ENCODE measurements at regions not wholly inside any gene's neighbourhood (a gene's known extent, or its start where the extent isn't known, plus 50 kb on each side); places are given as distances from the start of the nearest gene placed in this dataset.

DNA sequence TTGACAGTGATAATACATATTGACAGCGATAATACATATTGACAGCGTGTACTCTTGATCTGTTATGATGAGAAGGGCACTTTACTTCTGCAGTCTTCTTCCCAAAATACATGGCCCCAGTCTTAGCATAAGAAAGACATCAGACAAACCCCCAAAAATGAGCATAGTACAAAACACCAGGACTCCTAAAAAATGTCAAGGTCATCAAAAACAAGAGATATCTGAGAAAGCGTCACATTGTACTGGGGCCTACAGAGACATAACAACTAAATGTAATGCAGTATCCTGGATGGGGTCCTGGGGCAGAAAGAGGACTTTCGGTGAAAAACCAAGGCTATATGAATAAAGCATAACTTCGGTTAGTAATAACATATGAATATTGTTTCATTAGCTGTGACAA, 731.5 kb upstream of the SGCG start:
- Histone ChIP-seq H3K4me3 (ENCODE audit: low read depth in 2 of 2, low read length in 2 of 2) (no peak overlapping the region), H3K9me3 (ENCODE audit: control insufficient read depth, insufficient read depth, low read depth, low read length) (no peaks in the 10 kb centered on the region), H3K36me3 (ENCODE audit: control insufficient read depth, insufficient read depth, low read length) (no peaks in the 10 kb centered on the region), H3K27ac (ENCODE audit: low read length) (no peak overlapping the region), H3K4me1 (ENCODE audit: control insufficient read depth, insufficient read depth, low read length) (no peaks in the 10 kb centered on the region), H3K27me3 (ENCODE audit: control insufficient read depth, insufficient read depth, low read length) (no peaks in the 10 kb centered on the region)
- ATAC-seq (no peak), DNase-seq (ENCODE audit: low read depth, low spot score) (no peak)
- intact Hi-C loops (cut with micrococcal nuclease; ENCODE audit: unreplicated experiment) (no loop called here), in situ Hi-C loops (cut with HindIII; ENCODE audit: low pct_unique_long_range_greater_than_20kb, low sequenced_read_pairs) (no loop called here)
- TF ChIP-seq POLR2AphosphoS5 (IDR thresholded peaks at IDR 0.05; ENCODE audit: low read depth, low read length): no peak
- no peak for TF ChIP-seq SIN3A (IDR thresholded peaks at IDR 0.05; ENCODE audit: borderline replicate concordance, insufficient read depth, low read depth, low read length)
- TF ChIP-seq, protein P1, sequence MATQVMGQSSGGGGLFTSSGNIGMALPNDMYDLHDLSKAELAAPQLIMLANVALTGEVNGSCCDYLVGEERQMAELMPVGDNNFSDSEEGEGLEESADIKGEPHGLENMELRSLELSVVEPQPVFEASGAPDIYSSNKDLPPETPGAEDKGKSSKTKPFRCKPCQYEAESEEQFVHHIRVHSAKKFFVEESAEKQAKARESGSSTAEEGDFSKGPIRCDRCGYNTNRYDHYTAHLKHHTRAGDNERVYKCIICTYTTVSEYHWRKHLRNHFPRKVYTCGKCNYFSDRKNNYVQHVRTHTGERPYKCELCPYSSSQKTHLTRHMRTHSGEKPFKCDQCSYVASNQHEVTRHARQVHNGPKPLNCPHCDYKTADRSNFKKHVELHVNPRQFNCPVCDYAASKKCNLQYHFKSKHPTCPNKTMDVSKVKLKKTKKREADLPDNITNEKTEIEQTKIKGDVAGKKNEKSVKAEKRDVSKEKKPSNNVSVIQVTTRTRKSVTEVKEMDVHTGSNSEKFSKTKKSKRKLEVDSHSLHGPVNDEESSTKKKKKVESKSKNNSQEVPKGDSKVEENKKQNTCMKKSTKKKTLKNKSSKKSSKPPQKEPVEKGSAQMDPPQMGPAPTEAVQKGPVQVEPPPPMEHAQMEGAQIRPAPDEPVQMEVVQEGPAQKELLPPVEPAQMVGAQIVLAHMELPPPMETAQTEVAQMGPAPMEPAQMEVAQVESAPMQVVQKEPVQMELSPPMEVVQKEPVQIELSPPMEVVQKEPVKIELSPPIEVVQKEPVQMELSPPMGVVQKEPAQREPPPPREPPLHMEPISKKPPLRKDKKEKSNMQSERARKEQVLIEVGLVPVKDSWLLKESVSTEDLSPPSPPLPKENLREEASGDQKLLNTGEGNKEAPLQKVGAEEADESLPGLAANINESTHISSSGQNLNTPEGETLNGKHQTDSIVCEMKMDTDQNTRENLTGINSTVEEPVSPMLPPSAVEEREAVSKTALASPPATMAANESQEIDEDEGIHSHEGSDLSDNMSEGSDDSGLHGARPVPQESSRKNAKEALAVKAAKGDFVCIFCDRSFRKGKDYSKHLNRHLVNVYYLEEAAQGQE (IDR thresholded peaks at IDR 0.05; ENCODE audit: insufficient read depth in 1 of 2, low read depth in 2 of 2, low read length in 1 of 2): no peak
- no peak for TF ChIP-seq TCF7L2 (IDR thresholded peaks at IDR 0.05; ENCODE audit: low read depth, low read length)
- TF ChIP-seq, protein P2, sequence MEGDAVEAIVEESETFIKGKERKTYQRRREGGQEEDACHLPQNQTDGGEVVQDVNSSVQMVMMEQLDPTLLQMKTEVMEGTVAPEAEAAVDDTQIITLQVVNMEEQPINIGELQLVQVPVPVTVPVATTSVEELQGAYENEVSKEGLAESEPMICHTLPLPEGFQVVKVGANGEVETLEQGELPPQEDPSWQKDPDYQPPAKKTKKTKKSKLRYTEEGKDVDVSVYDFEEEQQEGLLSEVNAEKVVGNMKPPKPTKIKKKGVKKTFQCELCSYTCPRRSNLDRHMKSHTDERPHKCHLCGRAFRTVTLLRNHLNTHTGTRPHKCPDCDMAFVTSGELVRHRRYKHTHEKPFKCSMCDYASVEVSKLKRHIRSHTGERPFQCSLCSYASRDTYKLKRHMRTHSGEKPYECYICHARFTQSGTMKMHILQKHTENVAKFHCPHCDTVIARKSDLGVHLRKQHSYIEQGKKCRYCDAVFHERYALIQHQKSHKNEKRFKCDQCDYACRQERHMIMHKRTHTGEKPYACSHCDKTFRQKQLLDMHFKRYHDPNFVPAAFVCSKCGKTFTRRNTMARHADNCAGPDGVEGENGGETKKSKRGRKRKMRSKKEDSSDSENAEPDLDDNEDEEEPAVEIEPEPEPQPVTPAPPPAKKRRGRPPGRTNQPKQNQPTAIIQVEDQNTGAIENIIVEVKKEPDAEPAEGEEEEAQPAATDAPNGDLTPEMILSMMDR (IDR thresholded peaks at IDR 0.05): no peak
- ChIA-PET POLR2A (no interaction called here), CTCF (no interaction called here)
- no TSS peak for BruUV-seq (replicated peaks)

DNA sequence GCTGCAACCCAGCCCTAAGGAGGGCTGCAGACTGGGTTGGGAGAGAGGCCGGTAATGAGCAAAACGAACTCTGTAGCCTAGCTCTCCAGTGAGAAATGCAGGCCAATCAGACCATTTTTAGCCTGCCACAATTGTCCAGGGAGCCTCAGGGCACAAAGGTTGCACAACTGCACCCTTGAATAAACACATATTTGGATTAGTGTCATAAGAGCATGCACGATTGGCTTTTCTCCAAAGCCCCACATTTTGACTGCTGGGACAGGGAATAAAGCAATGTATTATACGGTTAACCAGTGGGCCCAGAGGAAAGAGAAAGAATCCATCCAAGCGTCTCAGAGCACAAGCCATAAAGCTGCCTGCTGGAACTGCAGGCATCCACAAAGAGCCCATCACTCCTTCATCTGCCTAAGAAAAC, 729.4 kb upstream of the SGCG start:
- ATAC-seq (no peak), DNase-seq (ENCODE audit: low read depth, low spot score) (no peak)
- intact Hi-C loops (cut with micrococcal nuclease; ENCODE audit: unreplicated experiment): no loop called here
- ChIA-PET CTCF (no interaction called here), POLR2A (no interaction called here)
- Histone ChIP-seq H3K27me3 (ENCODE audit: control insufficient read depth, insufficient read depth, low read length) (no peaks in the 10 kb centered on the region), H3K9me3 (ENCODE audit: control insufficient read depth, insufficient read depth, low read depth, low read length) (no peaks in the 10 kb centered on the region), H3K4me1 (ENCODE audit: control insufficient read depth, insufficient read depth, low read length) (no peaks in the 10 kb centered on the region), H3K27ac (ENCODE audit: low read length) (no peak overlapping the region), H3K4me3 (ENCODE audit: low read depth in 2 of 2, low read length in 2 of 2) (no peak overlapping the region), H3K36me3 (ENCODE audit: control insufficient read depth, insufficient read depth, low read length) (no peaks in the 10 kb centered on the region)
- no TSS peak for BruUV-seq (replicated peaks)
- in situ Hi-C loops (cut with HindIII; ENCODE audit: low pct_unique_long_range_greater_than_20kb, low sequenced_read_pairs): no loop called here
- TF ChIP-seq TCF7L2 (IDR thresholded peaks at IDR 0.05; ENCODE audit: low read depth, low read length) (no peak), POLR2AphosphoS5 (IDR thresholded peaks at IDR 0.05; ENCODE audit: low read depth, low read length) (no peak), SIN3A (IDR thresholded peaks at IDR 0.05; ENCODE audit: borderline replicate concordance, insufficient read depth, low read depth, low read length) (no peak)
- TF ChIP-seq, protein P1 (IDR thresholded peaks at IDR 0.05; ENCODE audit: insufficient read depth in 1 of 2, low read depth in 2 of 2, low read length in 1 of 2): no peak
- TF ChIP-seq, protein P2 (IDR thresholded peaks at IDR 0.05): no peak
